MM.1S (cell line): ENCODE measurements at regions not wholly inside any gene's neighbourhood (a gene's known extent, or its start where the extent isn't known, plus 50 kb on each side); places are given as distances from the start of the nearest gene placed in this dataset.

Experiments used
- DNase-seq: peaks from one replicate; pipeline ENCODE4 v3.0.0-alpha.2; 2015
- H2AFZ ChIP-seq: fragments of 300-600 bp; sonication (generic); 2 replicates; pipeline ENCODE4 v1.6.0; 2016; ENCODE audit warnings: antibody characterized with exemption, low read length
- H3F3A ChIP-seq: fragments of 300-600 bp; sonication (generic); 2 replicates; pipeline ENCODE4 v1.6.1; 2016; ENCODE audit warnings: mild to moderate bottlenecking, antibody characterized with exemption, low read length, moderate library complexity, mixed read lengths; ENCODE audit not compliant: insufficient read depth
- H3K27ac ChIP-seq: fragments of 300-600 bp; sonication (generic); 2 replicates; pipeline ENCODE4 v1.5.1; 2016; ENCODE audit warnings: mild to moderate bottlenecking, low read length
- H3K27me3 ChIP-seq: fragments of 300-600 bp; sonication (generic); replicated peaks from 2 replicates; pipeline ENCODE4 v1.6.0; 2016; ENCODE audit warnings: low read length; ENCODE audit not compliant: insufficient read depth
- H3K36me3 ChIP-seq: fragments of 300-600 bp; sonication (generic); replicated peaks from 2 replicates; pipeline ENCODE4 v1.6.1; 2016; ENCODE audit warnings: mild to moderate bottlenecking, low read length, mixed read lengths; ENCODE audit not compliant: insufficient read depth
- H3K4me1 ChIP-seq: fragments of 300-600 bp; sonication (generic); 2 replicates; pipeline ENCODE4 v1.6.1; 2016; ENCODE audit warnings: low read length, mixed read lengths
- H3K4me2 ChIP-seq: fragments of 300-600 bp; sonication (generic); 2 replicates; pipeline ENCODE4 v1.6.0; 2016; ENCODE audit warnings: low read depth, low read length
- H3K4me3 ChIP-seq: fragments of 300-600 bp; sonication (generic); 2 replicates; pipeline ENCODE4 v1.5.1; 2016; ENCODE audit warnings: low read length, mixed read lengths
- H3K79me2 ChIP-seq: fragments of 300-600 bp; sonication (generic); 2 replicates; pipeline ENCODE4 v1.6.1; 2016; ENCODE audit warnings: mixed run types, low read length, mixed read lengths
- H3K9ac ChIP-seq: fragments of 300-600 bp; sonication (generic); 2 replicates; pipeline ENCODE4 v1.6.1; 2016; ENCODE audit warnings: low read length, mixed read lengths
- H3K9me2 ChIP-seq: fragments of 300-600 bp; sonication (generic); replicated peaks from 2 replicates; pipeline ENCODE4 v1.6.1; 2016; ENCODE audit warnings: mild to moderate bottlenecking, low read length, mixed read lengths; ENCODE audit not compliant: insufficient read depth
- H3K9me3 ChIP-seq: fragments of 300-600 bp; sonication (generic); replicated peaks from 2 replicates; pipeline ENCODE4 v1.6.1; 2016; ENCODE audit warnings: mild to moderate bottlenecking, low read length, mixed read lengths; ENCODE audit not compliant: insufficient read depth
- H4K20me1 ChIP-seq: fragments of 300-600 bp; sonication (generic); 2 replicates; pipeline ENCODE4 v1.6.1; 2016; ENCODE audit warnings: mild to moderate bottlenecking, low read length, moderate library complexity, mixed read lengths; ENCODE audit not compliant: insufficient read depth
- EZH2 ChIP-seq: fragments of 300-600 bp; sonication (generic); optimal IDR thresholded peaks from 2 replicates; pipeline ENCODE3; 2017; ENCODE audit warnings: low read depth, mild to moderate bottlenecking, antibody characterized with exemption, low read length, mixed read lengths
- EZH2phosphoT487 ChIP-seq: fragments of 300-600 bp; sonication (generic); IDR thresholded peaks from 2 replicates; pipeline ENCODE4 v1.6.1; 2018; ENCODE audit warnings: antibody characterized with exemption, low read length
- TF ChIP-seq, protein P1 (sequence below): fragments of 300-600 bp; sonication (generic); IDR thresholded peaks from 2 replicates; pipeline ENCODE4 v1.5.1; 2016; ENCODE audit warnings: antibody characterized with exemption, low read length, mixed read lengths

DNA sequence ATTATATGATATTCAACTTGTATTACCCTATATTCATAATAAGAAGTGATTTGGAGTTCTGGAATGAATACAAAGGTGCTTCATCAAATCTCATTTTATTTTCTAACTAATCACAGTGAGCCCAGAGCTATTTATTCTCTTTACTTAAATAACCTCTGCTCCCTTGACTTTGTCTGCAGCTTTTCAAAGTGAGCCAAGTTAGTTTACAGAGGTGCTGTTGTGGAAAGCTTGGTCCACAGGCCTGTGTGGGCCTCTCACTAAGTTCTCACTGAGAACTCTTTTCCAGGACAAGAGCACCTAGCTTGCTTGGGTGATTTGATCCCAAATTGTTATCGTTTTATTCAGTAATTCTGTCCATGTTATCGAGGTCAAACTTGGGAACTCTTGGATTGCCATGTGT lies 319.3 kb downstream of the RFC3 start:
- Histone ChIP-seq H3K4me2 (no peak overlapping the region), H3K27ac (no peak overlapping the region), H3K4me3 (no peak overlapping the region), H3K79me2 (no peaks in the 10 kb centered on the region), H3K9ac (no peak overlapping the region), H3K4me1 (no peaks in the 10 kb centered on the region), H3K9me3 (no peaks in the 10 kb centered on the region), H2AFZ (no peak overlapping the region), H3K9me2 (no peaks in the 10 kb centered on the region), H3K36me3 (no peaks in the 10 kb centered on the region), H4K20me1 (no peaks in the 10 kb centered on the region), H3K27me3 (no peaks in the 10 kb centered on the region), H3F3A (no peaks in the 10 kb centered on the region)
- no peak for DNase-seq
- TF ChIP-seq, protein P1, sequence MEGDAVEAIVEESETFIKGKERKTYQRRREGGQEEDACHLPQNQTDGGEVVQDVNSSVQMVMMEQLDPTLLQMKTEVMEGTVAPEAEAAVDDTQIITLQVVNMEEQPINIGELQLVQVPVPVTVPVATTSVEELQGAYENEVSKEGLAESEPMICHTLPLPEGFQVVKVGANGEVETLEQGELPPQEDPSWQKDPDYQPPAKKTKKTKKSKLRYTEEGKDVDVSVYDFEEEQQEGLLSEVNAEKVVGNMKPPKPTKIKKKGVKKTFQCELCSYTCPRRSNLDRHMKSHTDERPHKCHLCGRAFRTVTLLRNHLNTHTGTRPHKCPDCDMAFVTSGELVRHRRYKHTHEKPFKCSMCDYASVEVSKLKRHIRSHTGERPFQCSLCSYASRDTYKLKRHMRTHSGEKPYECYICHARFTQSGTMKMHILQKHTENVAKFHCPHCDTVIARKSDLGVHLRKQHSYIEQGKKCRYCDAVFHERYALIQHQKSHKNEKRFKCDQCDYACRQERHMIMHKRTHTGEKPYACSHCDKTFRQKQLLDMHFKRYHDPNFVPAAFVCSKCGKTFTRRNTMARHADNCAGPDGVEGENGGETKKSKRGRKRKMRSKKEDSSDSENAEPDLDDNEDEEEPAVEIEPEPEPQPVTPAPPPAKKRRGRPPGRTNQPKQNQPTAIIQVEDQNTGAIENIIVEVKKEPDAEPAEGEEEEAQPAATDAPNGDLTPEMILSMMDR = no peak

DNA sequence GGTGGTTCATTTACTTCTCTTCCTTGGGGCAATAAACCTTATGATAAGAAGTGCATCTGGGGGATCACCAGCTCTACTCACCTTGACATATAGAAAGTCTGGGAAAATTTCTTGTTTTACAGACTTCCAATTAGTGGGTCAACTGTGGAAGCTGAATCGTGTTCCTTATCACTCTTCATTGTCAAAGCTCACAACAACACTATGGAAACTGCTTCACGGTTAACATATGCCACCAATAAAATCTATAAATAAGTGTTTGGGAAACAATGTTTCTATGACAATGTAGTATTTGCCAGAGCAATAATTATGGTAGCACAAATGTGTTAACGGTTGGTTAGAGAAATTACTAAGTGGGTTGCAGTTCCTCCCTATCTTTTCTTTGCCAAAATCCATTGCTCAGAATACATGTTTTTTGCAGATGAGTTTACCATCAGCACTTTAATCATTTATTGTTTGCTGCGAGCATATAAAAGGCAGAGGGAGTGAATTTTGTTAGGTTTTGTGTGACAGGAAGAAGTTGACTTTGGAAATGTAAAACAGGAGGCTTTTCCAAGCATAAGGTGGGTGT lies 321.8 kb downstream of the RFC3 start:
- Histone ChIP-seq H2AFZ (no peak overlapping the region), H3K36me3 (no peaks in the 10 kb centered on the region), H3K9me2 (no peaks in the 10 kb centered on the region), H4K20me1 (no peaks in the 10 kb centered on the region), H3K4me3 (no peak overlapping the region), H3K27me3 (no peaks in the 10 kb centered on the region), H3K4me1 (no peaks in the 10 kb centered on the region), H3F3A (no peaks in the 10 kb centered on the region), H3K27ac (no peak overlapping the region), H3K9ac (no peak overlapping the region), H3K9me3 (no peaks in the 10 kb centered on the region), H3K4me2 (no peak overlapping the region), H3K79me2 (no peaks in the 10 kb centered on the region)
- no peak for DNase-seq
- TF ChIP-seq EZH2phosphoT487 (no peak), EZH2 (no peak)
- TF ChIP-seq, protein P1 = no peak

DNA sequence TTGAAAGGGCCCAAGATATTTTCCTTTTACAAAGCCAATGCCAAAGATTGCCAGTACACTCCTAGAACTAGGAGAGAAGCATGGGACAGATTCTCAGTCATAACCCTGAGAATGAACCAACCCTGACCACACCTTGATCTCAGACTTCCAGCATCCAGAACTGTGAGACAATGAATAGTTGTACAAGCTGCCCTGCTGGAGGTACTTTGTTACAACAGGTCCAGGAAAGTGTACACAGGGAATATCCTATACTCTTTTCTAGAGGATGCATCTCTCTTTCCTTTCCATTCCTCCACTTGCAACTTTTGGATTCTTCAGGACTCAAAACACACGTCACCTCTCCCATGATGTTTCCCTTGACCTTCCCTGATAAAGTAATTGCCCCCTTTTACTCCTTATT lies 325.7 kb downstream of the RFC3 start:
- no peaks in the 10 kb centered on the region for H3F3A ChIP-seq
- no peaks in the 10 kb centered on the region for H3K27me3 ChIP-seq
- H3K4me1 ChIP-seq = no peaks in the 10 kb centered on the region
- no peaks in the 10 kb centered on the region for H3K9me3 ChIP-seq
- H3K4me2 ChIP-seq = no peak overlapping the region
- H3K79me2 ChIP-seq = no peaks in the 10 kb centered on the region
- H3K27ac ChIP-seq = no peak overlapping the region
- no peaks in the 10 kb centered on the region for H3K9me2 ChIP-seq
- no peaks in the 10 kb centered on the region for H3K36me3 ChIP-seq
- no peaks in the 10 kb centered on the region for H4K20me1 ChIP-seq
- no peak overlapping the region for H3K4me3 ChIP-seq
- H3K9ac ChIP-seq = no peak overlapping the region
- no peak overlapping the region for H2AFZ ChIP-seq
- no peak for DNase-seq
- TF ChIP-seq, protein P1 = no peak

DNA sequence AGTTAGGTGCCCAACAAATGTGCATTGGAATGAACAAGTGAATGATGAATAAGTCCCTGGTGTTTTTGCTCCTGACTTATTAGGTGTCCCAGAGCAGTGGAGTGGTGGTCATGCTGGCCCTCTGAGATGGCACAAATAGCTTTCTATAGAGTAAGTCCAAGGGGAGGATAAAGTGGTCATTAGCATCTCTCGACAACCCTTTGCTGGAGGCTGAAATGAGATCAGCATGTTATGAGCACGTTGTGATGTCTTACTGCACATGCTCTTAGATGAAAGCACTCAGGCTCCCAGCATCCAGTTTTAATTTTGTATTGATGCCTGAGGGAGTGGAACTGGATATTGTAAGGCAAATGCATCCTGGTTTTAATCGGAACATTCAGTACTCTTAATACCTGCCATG lies 326.2 kb downstream of the RFC3 start:
- Histone ChIP-seq H3K79me2 (no peaks in the 10 kb centered on the region), H4K20me1 (no peaks in the 10 kb centered on the region), H3K36me3 (no peaks in the 10 kb centered on the region), H3K27me3 (no peaks in the 10 kb centered on the region), H3K4me3 (no peak overlapping the region), H2AFZ (no peak overlapping the region), H3K27ac (no peak overlapping the region), H3K9me2 (no peaks in the 10 kb centered on the region), H3K4me2 (no peak overlapping the region), H3F3A (no peaks in the 10 kb centered on the region), H3K9ac (no peak overlapping the region), H3K9me3 (no peaks in the 10 kb centered on the region), H3K4me1 (no peaks in the 10 kb centered on the region)
- TF ChIP-seq, protein P1 = no peak
- TF ChIP-seq EZH2 = no peak
- no peak for TF ChIP-seq EZH2phosphoT487
- no peak for DNase-seq
